ENCODE measurements at regions not wholly inside any gene's neighbourhood (a gene's known extent, or its start where the extent isn't known, plus 50 kb on each side); places are given as distances from the start of the nearest gene placed in this dataset.

DNA sequence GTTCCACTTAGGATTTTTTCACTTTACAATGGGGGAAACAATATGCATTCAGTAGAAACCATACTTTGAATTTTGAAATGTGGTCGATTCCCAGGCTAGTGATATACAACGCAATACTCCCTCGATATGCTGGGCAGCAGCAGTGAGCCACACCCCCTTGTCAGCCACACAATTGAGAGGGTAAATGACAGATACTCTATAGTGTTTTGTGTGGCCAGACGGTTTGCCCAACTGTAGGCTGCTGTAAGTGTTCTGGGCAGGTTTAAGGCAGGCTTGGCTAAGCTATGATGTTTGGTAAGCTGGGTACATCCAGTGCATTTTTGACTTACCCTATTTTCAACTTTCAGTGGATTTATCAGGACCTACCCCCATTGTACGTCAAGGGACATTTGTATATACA, 169.6 kb upstream of the KIAA1217 start:
- Histone ChIP-seq H3K9ac (no peak overlapping the region), H3K79me2 (ENCODE audit: insufficient read depth, low read depth) (no peaks in the 10 kb centered on the region), H4K20me1 (ENCODE audit: insufficient read depth) (no peaks in the 10 kb centered on the region)

DNA sequence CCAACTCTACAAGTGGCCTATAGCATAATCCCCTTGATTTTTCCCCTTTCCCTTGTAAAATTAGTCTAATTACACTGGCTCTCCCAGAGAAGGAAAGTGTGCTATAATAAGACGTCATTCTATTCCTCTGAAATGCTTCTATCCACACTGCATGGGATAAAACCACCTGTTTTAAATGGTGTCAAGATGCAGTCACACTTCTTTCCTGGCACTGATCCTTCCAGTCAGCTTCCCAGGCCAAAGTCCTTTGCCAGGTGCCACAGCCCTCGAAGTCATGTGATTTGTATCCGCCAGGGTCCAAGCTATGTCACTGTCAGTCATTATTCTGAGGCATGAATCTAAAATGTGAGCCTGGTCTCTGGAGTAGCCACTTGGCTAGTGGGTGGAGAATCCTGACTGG, 169.0 kb upstream of the KIAA1217 start:
- Histone ChIP-seq H3K36me3 (ENCODE audit: insufficient read depth) (no peaks in the 10 kb centered on the region), H3K4me1 (ENCODE audit: low read depth, poor library complexity, severe bottlenecking) (no peaks in the 10 kb centered on the region), H3K9ac (no peak overlapping the region), H3K79me2 (ENCODE audit: insufficient read depth, low read depth) (no peaks in the 10 kb centered on the region), H3K4me2 (no peak overlapping the region), H2AFZ (ENCODE audit: low read depth) (no peak overlapping the region), H3K4me3 (IDR thresholded peaks at IDR 0.05; ENCODE audit: insufficient read depth, low read depth, low read length) (no peak overlapping the region), H3K27ac (no peak overlapping the region), H3K27me3 (ENCODE audit: insufficient read depth, low read depth) (no peaks in the 10 kb centered on the region), H4K20me1 (ENCODE audit: insufficient read depth) (no peaks in the 10 kb centered on the region)
- TF ChIP-seq, protein P1, sequence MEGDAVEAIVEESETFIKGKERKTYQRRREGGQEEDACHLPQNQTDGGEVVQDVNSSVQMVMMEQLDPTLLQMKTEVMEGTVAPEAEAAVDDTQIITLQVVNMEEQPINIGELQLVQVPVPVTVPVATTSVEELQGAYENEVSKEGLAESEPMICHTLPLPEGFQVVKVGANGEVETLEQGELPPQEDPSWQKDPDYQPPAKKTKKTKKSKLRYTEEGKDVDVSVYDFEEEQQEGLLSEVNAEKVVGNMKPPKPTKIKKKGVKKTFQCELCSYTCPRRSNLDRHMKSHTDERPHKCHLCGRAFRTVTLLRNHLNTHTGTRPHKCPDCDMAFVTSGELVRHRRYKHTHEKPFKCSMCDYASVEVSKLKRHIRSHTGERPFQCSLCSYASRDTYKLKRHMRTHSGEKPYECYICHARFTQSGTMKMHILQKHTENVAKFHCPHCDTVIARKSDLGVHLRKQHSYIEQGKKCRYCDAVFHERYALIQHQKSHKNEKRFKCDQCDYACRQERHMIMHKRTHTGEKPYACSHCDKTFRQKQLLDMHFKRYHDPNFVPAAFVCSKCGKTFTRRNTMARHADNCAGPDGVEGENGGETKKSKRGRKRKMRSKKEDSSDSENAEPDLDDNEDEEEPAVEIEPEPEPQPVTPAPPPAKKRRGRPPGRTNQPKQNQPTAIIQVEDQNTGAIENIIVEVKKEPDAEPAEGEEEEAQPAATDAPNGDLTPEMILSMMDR (conservative IDR thresholded peaks at IDR 0.05; ENCODE audit: low read depth, low read length): no peak

More for the DNA sequence above, 169.6 kb upstream of the KIAA1217 start:
- H3K4me3 ChIP-seq (IDR thresholded peaks at IDR 0.05; ENCODE audit: insufficient read depth, low read depth, low read length): no peak overlapping the region
- TF ChIP-seq, protein P1 (conservative IDR thresholded peaks at IDR 0.05; ENCODE audit: low read depth, low read length): no peak
- no peak overlapping the region for H3K4me2 ChIP-seq
- H3K4me1 ChIP-seq (ENCODE audit: low read depth, poor library complexity, severe bottlenecking): no peaks in the 10 kb centered on the region
- no peak overlapping the region for H2AFZ ChIP-seq (ENCODE audit: low read depth)
- no peaks in the 10 kb centered on the region for H3K27me3 ChIP-seq (ENCODE audit: insufficient read depth, low read depth)
- no peaks in the 10 kb centered on the region for H3K36me3 ChIP-seq (ENCODE audit: insufficient read depth)
- no peak overlapping the region for H3K27ac ChIP-seq

DNA sequence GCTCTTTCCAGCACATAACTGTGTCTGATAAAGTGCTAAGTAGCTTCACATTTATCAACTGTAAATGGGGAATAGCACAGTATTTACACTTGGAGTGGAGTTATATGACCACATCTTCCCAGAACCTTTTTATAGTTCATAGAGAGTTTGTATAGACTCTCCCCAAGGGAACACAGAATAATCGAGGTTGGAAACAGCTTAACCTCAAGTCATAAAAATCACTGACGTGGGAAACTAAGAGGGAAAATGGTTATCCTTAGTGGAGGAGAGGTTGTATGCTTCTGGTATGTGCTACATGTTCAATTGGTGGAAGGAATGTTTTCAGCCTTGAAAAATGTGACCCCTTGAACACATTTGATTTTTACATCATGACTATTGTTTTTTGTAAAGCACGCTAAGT, 167.9 kb upstream of the KIAA1217 start:
- Histone ChIP-seq H3K4me2 (no peak overlapping the region), H4K20me1 (ENCODE audit: insufficient read depth) (no peaks in the 10 kb centered on the region), H2AFZ (ENCODE audit: low read depth) (no peak overlapping the region), H3K27ac (no peak overlapping the region), H3K79me2 (ENCODE audit: insufficient read depth, low read depth) (no peaks in the 10 kb centered on the region), H3K27me3 (ENCODE audit: insufficient read depth, low read depth) (no peaks in the 10 kb centered on the region), H3K9ac (no peak overlapping the region), H3K4me3 (IDR thresholded peaks at IDR 0.05; ENCODE audit: insufficient read depth, low read depth, low read length) (no peak overlapping the region), H3K36me3 (ENCODE audit: insufficient read depth) (no peaks in the 10 kb centered on the region), H3K4me1 (ENCODE audit: low read depth, poor library complexity, severe bottlenecking) (no peaks in the 10 kb centered on the region)
- TF ChIP-seq, protein P1 (conservative IDR thresholded peaks at IDR 0.05; ENCODE audit: low read depth, low read length): no peak

DNA sequence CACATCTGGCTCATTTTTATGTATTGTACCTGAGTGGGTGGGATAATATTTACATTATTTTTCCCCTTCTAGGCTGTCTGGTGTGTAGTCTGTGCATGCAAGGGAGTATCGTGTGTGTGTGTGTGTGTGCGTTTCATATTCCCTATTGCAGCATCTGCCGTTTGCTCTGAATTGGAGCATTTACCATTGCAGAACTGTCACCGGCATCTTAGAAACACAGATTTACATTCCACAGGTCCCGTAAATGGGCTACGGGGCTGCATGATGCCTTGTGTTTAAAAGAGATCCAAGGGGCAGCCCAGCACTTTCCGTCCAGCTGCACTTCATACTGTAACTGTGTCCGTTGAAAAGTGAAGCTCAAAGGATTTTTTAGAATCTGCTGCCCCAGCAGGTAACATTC, 167.1 kb upstream of the KIAA1217 start:
- Histone ChIP-seq H2AFZ (ENCODE audit: low read depth) (no peak overlapping the region), H4K20me1 (ENCODE audit: insufficient read depth) (no peaks in the 10 kb centered on the region), H3K4me2 (no peak overlapping the region), H3K27me3 (ENCODE audit: insufficient read depth, low read depth) (no peaks in the 10 kb centered on the region), H3K4me1 (ENCODE audit: low read depth, poor library complexity, severe bottlenecking) (no peaks in the 10 kb centered on the region), H3K36me3 (ENCODE audit: insufficient read depth) (no peaks in the 10 kb centered on the region), H3K79me2 (ENCODE audit: insufficient read depth, low read depth) (no peaks in the 10 kb centered on the region), H3K27ac (no peak overlapping the region), H3K9ac (no peak overlapping the region), H3K4me3 (IDR thresholded peaks at IDR 0.05; ENCODE audit: insufficient read depth, low read depth, low read length) (no peak overlapping the region)
- TF ChIP-seq, protein P1 (conservative IDR thresholded peaks at IDR 0.05; ENCODE audit: low read depth, low read length): no peak

Data from KMS-11 (cell line).